Adrenal gland (tissue), 9 donors: ENCODE measurements at regions not wholly inside any gene's neighbourhood (a gene's known extent, or its start where the extent isn't known, plus 50 kb on each side); places are given as distances from the start of the nearest gene placed in this dataset.

Experiments used
- DNase-seq, 7 donors: peaks; one replicate each; pipeline ENCODE4 v3.0.0-alpha.2; 2019 to 2020
- H3K27ac ChIP-seq, 5 donors: fragments of 200-600 bp; sonication (generic) in 4 of 5; 1 replicate in 3 of 5; 2 replicates in 2 of 5; pipeline versions ENCODE4 v1.5.1 to v1.8.0; 2016 to 2020; ENCODE audit warnings: mild to moderate bottlenecking in 1 of 5
- H3K27me3 ChIP-seq: fragments of 200-600 bp; 2 replicates; pipeline ENCODE4 v1.8.0; 2021
- H3K36me3 ChIP-seq, 2 donors: fragments of 200-600 bp; replicated peaks in 1 of 2; 1 replicate in 1 of 2; 2 replicates in 1 of 2; pipeline versions ENCODE4 v1.5.1 to v1.8.0; 2018 to 2022
- H3K4me1 ChIP-seq, 2 donors: fragments of 200-600 bp; replicated peaks in 1 of 2; 1 replicate in 1 of 2; 2 replicates in 1 of 2; pipeline versions ENCODE4 v1.5.1 to v1.8.0; 2018 to 2021
- H3K4me3 ChIP-seq, 4 donors: fragments of 200-600 bp; sonication (generic) in 3 of 4; one replicate each; pipeline ENCODE4 v1.5.1; 2016 to 2018
- H3K9me3 ChIP-seq, 3 donors: fragments of 200-600 bp; sonication (generic) in 1 of 3; replicated peaks in 1 of 3; 1 replicate in 2 of 3; 2 replicates in 1 of 3; pipeline versions ENCODE4 v1.5.1 to v1.8.0; 2016 to 2021
- POLR2A ChIP-seq, 2 donors: fragments of 450-650 bp; IDR thresholded peaks; one replicate each; pipeline ENCODE4 v1.6.1; 2017; ENCODE audit warnings: antibody characterized with exemption in 2 of 2, mild to moderate bottlenecking in 2 of 2, moderate library complexity in 1 of 2
- WGBS, 4 donors: extraction: QIAGEN DNeasy Blood & Tissue Kit in 2 of 4; methylation state at CpG; one replicate each; pipeline versions ENCODE4 v1.1.5 to v1.1.7; 2013 to 2017; 5-methylcytosine and 5-hydroxymethylcytosine counted together
- intact Hi-C, 2 donors: fragments of 100-400 bp; cut with DNase I; formaldehyde crosslinking; loops; one replicate each; pipeline versions ENCODE4 v1.14.1 to v1.15.0; 2022 to 2023
- TF ChIP-seq, protein P1 (sequence below), 6 experiments: fragments of 450-650 bp in 4 of 6; fragments of 200-600 bp in 2 of 6; sonication (generic) in 1 of 6; IDR thresholded peaks; 1 replicate in 5 of 6; 2 replicates in 1 of 6; pipeline versions ENCODE4 v1.5.1 to v1.8.0; 2016 to 2021; ENCODE audit warnings: antibody characterized with exemption in 6 of 6, mild to moderate bottlenecking in 2 of 6, moderate library complexity in 1 of 6
- donor health status: healthy with polysubstance abuse.
- donor health status: Bipolar disorder and iron deficiency.
- donor health status: DM: yes; HTN: yes; CAD: no.
- donor health status: DM: no; HTN: no; CAD: no.
- donor health status: DM: no; HTN: no; CAD: no.

DNA sequence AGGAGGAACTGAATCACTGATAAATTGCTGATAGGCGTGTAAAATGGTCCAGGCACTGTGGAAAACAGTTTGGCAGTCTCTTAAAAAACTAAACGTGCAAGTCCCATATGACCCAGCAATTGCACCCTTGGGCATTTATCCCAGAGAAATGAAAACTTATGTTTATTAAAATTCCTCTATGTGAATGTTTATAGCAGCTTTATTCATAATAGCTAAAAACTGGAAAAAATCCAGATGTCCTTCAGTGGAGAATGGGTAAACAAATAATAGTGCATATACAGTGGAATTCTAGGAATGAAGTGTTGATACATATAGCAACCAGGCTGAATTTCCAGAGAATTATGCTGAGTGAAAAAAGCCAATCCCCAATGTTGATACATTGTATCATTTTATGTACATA lies 482.2 kb upstream of the PDZRN3 start:
- Histone ChIP-seq H3K36me3 (no peaks in the 10 kb centered on the region), H3K27me3 (no peaks in the 10 kb centered on the region), H3K4me3 (no peak overlapping the region), H3K27ac (no peak overlapping the region), H3K9me3 (no peaks in the 10 kb centered on the region), H3K4me1 (no peaks in the 10 kb centered on the region)
- no peak for DNase-seq
- intact Hi-C loops: no loop called here
- TF ChIP-seq POLR2A (IDR thresholded peaks at IDR 0.05): no peak
- TF ChIP-seq, protein P1, sequence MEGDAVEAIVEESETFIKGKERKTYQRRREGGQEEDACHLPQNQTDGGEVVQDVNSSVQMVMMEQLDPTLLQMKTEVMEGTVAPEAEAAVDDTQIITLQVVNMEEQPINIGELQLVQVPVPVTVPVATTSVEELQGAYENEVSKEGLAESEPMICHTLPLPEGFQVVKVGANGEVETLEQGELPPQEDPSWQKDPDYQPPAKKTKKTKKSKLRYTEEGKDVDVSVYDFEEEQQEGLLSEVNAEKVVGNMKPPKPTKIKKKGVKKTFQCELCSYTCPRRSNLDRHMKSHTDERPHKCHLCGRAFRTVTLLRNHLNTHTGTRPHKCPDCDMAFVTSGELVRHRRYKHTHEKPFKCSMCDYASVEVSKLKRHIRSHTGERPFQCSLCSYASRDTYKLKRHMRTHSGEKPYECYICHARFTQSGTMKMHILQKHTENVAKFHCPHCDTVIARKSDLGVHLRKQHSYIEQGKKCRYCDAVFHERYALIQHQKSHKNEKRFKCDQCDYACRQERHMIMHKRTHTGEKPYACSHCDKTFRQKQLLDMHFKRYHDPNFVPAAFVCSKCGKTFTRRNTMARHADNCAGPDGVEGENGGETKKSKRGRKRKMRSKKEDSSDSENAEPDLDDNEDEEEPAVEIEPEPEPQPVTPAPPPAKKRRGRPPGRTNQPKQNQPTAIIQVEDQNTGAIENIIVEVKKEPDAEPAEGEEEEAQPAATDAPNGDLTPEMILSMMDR (IDR thresholded peaks at IDR 0.05): no peak
- WGBS, 4 donors: 20 to 41% (median 33%) methylated on average over 2 of the region's 2 CpGs

DNA sequence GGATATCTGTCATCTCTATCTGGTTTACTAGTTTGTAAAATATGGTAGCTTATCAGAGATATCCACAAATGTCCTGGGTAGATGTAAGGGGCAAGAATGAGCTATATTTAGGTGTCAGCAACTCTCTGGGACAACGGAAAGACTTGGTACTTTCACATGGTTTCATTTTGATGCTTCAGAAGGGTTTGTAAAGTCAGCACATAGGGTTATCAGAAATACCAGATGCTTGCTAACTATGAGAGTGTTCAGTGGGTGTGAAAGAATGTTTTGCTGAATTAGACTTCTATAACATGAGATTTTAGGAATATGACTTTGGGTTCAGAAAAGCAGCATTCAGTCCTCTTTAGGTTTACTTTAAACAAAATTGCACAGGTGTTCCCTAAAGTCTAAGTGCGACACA lies 466.5 kb upstream of the PDZRN3 start:
- Histone ChIP-seq H3K4me1 (no peaks in the 10 kb centered on the region), H3K9me3 (peaks cover 0 to 3% (median 0%) of the 10 kb centered on the region in 3 donors), H3K4me3 (no peak overlapping the region), H3K27ac (no peak overlapping the region), H3K36me3 (no peaks in the 10 kb centered on the region), H3K27me3 (no peaks in the 10 kb centered on the region)
- WGBS, 4 donors: 53 to 66% (median 57%) methylated on average over 2 of the region's 2 CpGs
- TF ChIP-seq POLR2A (IDR thresholded peaks at IDR 0.05): no peak
- TF ChIP-seq, protein P1 (IDR thresholded peaks at IDR 0.05): no peak
- DNase-seq: no peak
- intact Hi-C loops: no loop called here

DNA sequence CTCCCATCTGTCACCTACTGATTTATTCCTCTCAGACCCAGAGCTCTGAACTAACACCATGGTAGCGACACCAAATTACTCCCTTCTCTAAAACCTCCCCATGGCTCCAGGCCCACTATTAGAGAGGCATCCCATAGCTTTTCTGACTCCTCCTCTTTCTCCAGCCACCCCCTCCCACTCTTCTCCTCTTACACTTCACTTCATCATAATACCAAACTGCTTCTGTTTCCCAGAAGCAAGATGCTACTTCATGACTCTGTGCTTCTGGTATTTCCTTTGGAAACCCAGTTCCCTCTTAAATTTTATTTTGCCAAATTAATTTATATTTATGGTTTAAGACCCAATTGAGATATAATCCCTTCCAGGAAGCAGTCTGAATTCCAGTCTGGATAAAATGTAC lies 465.1 kb upstream of the PDZRN3 start:
- no peak overlapping the region for H3K27ac ChIP-seq
- H3K36me3 ChIP-seq: no peaks in the 10 kb centered on the region
- no peak for TF ChIP-seq POLR2A (IDR thresholded peaks at IDR 0.05)
- TF ChIP-seq, protein P1 (IDR thresholded peaks at IDR 0.05): no peak
- no peaks in the 10 kb centered on the region for H3K27me3 ChIP-seq
- H3K4me1 ChIP-seq: no peaks in the 10 kb centered on the region
- H3K9me3 ChIP-seq: peaks cover 0 to 3% (median 0%) of the 10 kb centered on the region in 3 donors
- intact Hi-C loops: no loop called here
- H3K4me3 ChIP-seq: no peak overlapping the region
- WGBS, 4 donors: 48 to 68% (median 53%) methylated on average over 1 of the region's 1 CpG
- no peak for DNase-seq

DNA sequence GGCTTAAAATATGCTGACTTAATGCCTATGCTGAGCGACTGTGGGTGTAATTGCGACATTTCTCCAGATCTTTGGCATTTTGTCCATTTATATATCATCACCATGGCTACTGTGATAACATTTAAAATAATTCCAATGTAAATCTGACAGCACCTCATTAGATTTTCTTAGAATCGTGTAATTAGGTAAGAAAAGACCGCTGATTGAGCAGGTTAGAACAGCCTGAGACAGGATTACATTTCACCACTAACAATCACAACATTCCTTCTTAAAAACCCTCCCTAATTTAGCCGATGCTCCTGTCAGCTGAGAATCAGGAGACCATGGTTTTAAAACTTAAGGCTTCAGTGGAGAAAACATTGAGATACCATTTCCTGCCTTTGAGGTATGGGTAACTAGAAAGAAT lies 455.3 kb upstream of the PDZRN3 start:
- 69 to 83% (median 73%) methylated on average over 5 of the region's 5 CpGs for WGBS, 4 donors
- TF ChIP-seq, protein P1 (IDR thresholded peaks at IDR 0.05): no peak
- no peak for TF ChIP-seq POLR2A (IDR thresholded peaks at IDR 0.05)

More for the DNA sequence above, 455.3 kb upstream of the PDZRN3 start:
- Histone ChIP-seq H3K9me3 (no peaks in the 10 kb centered on the region), H3K27me3 (no peaks in the 10 kb centered on the region), H3K4me3 (no peak overlapping the region), H3K4me1 (no peaks in the 10 kb centered on the region), H3K36me3 (no peaks in the 10 kb centered on the region), H3K27ac (no peak overlapping the region)
- no peak for DNase-seq
- intact Hi-C loops: no loop called here
